ENCODE measurements at regions not wholly inside any gene's neighbourhood (a gene's known extent, or its start where the extent isn't known, plus 50 kb on each side); places are given as distances from the start of the nearest gene placed in this dataset.

DNA sequence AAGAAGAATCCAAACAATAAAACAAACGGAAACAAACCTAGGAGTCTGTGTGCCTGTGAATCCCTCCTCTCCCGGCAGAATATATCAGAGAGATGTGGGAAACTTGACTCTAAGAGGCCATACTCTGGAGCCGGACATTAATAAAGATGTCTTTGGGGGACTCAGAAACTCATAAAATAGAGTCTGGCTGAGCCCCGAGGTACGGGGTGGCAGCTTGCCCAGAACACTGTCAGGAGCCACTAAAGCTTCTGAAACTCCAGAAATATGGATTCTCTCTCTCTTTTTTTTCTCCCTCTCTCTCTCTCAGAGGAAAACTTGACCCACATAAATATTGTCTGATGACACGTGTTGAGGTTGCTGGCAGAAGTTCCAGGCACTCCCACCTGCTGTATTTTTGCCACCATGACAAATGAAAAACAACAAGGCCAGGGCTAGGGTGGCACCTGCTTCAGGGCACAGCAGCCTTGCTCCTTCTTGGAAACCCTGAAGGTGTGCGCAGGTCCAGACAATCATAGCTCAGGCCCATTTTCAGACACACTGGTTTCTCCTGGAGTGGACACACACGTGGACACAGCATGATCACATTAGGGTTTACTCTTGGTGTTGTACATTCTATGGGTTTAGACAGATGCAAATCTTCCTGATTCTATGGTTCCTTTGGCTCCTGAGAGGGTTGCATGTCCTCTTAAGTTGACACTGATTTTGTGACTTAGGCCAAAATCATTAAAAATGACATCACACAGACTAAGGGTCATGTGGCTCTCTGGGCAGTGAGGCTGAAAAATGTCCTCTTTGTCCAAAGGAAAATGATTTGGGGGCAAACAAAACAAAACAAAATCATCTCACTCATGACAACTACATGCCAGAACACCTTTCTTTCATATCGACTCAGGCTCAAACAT, 282.6 kb upstream of the IRX3 start:
- DNase-seq: no peak

DNA sequence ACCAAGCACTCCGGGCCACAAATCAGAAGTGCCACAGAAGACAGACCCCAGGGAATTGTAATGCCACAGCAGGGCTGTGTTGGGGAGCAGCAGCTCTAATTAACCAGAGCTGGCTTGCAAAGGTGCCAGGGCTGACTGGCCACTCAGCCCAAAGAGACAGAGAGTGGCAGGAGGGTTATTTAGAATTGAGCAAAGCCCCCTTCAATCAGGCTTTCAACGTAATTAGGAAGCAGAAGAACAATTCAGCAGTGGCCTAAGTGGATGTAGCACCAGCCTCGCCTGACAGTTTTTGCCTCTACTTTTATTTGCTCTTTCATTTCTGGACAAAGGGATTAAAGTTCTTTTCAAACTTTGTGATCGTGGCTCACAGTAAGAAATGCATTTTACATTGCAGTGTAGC, 278.3 kb upstream of the IRX3 start:
- no peak for DNase-seq

DNA sequence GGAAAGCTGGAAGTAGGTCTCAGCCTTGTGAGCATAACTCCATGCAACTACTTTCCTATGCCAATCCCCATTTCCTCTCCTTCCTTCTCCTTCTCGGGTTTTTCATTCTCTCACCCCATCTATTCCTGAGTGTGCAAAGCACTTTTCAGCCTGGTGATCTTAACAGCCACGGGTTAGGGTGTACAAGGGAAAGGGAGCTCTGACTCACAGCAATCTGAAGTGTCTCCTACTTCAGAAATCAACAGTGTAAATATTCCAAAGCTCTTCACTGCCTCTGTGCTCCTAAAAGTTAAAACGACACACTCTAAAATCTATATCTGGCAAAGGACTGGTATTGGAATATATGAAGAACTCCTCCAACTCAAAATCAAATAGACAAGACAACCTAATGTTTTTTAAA, 268.0 kb upstream of the IRX3 start:
- DNase-seq: no peak

DNA sequence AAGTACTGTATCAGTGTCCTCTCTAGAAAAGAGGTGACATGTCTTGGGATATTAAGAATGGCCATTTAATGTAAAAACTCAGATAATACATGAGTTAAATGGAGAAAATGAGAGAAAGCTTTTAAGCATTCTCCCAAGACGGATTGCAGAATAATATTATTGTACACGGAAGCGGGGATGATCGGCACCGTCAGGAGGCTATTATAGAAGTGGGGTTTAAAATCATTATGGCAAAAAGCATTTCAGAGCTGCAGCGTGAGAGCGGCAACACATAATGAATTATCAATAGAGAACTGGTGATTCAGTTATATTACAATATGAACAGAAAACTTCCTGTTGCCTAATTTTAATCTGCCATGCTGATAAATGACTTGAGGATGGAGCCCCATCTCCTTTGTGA, 261.7 kb upstream of the IRX3 start:
- DNase-seq: no peak

DNA sequence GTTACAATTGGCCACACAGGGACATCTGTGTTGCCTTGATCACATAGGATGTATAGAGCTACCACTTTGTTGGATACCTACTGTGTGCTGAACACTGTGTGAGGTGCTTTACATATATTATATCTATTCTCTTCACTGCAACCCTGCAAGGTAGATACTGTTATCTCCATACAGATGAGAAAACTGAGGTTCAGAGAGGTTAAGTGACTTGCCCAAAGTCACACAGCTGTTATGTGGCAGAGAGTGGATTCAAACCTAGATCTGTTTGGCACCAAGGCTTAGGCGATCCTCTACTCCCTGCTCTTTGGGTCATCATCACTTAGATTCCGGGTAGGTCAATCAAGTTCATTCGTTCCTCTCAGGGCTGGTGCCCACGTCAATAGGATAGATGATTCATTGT, 260.5 kb upstream of the IRX3 start:
- DNase-seq: no peak

DNA sequence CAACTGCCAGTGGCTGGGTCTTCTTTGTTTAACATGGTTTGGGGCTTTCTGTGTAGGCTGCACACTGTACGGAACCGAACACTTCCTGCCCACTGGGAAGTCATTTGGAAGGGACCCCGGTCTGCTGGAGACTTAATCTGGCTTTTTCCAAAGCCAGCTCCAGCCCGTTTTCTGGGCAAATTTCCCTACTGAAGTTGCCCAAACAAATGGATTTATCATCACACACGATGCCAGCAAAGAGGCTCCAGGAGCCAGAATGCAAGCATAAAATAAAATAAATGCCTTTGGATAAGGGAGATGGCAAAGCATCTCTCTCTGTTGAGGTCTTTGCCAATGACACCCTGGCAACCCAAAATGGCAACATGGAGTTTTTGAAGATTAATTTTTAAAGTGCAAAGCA, 259.9 kb upstream of the IRX3 start:
- no peak for DNase-seq

DNA sequence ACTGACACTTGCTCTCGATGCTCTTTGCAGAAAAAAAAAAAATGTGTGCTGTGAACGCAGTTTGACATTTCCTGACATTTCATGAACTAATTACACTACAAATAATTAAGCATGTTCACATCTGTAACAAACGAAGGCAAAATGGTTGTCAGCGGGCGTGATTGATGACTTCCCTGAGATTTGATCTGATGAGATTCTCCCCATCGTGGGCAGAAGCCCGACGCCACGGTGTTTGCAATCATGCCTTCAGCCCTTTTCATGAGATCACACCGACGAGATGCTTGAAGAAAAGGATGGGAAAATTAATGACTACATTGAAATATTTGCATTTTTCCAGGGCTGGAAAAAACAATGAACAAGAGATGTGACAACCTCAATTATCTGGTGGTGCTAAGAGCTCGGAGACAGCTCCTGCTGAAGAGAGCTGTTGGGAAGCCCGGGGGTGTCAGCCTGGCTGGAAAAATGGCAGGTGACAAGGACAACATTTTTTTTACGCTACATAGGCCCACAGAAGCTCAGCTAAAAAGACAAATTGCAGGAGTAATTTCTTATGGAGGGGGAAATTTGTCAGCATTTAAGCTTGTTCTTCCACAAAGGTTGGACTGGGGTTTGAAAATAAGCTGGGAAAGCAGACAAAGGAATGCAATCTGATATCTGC, 259.4 kb upstream of the IRX3 start:
- DNase-seq: no peak

DNA sequence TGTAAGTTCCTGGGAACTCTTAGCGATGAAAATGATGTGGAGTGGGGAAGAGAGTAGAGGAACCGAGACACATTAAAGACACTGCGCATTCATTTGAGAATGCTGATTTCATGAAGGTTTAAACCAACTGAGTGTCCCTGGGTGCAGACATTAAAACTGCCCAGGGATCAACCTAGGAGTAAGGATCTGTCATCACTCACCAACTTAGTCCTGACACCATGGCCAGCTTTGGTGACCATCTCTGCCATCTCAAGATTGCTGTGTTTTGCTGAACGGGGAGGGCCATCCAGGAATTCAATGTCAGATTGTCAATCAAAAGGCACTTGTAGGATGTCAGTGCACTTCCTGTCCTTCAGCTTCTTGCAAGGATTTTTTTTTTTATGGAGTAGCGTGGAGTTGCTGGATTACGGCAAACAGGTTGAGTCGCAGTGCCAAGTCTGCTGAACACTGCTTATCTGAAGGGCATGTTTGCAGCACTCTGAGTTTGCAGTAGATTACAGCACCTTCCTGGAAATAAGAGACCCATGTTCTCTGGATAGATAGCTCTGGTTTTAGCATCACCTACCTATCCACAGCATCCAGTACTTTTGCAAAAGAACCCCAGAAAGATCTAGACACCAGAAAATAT, 258.1 kb upstream of the IRX3 start:
- no peak for DNase-seq

DNA sequence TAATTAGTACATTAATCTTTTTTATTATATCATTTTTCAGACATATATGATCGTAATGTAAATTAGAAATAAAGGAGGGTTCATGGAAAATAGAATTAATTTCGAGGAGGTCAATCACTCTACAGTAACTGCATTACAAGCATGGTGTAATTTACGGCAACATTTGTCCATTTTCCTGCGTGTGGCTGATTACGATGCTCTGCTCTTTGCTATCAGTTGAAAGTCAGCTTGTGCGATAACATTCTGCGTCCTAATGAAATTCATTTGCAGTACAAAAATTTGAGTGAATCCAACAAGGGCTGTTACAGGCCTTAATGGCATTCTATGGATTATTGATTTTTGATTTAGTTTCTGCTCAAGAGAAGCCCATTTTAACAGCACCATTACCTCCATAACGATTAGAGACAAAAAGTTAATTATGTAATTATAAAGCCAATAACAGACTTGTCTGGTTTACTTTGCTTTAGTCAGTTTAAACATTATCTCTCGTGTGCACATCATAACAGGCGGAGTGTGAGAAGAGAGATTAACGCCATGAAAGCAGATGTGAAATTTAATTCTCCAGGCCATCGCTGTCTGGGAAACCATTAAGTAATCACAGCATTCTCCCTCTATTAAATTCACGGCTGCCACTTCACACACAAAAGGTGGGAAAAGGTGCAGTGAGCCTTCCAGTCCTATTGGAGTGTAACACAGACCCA, 256.4 kb upstream of the IRX3 start:
- no peak for DNase-seq

DNA sequence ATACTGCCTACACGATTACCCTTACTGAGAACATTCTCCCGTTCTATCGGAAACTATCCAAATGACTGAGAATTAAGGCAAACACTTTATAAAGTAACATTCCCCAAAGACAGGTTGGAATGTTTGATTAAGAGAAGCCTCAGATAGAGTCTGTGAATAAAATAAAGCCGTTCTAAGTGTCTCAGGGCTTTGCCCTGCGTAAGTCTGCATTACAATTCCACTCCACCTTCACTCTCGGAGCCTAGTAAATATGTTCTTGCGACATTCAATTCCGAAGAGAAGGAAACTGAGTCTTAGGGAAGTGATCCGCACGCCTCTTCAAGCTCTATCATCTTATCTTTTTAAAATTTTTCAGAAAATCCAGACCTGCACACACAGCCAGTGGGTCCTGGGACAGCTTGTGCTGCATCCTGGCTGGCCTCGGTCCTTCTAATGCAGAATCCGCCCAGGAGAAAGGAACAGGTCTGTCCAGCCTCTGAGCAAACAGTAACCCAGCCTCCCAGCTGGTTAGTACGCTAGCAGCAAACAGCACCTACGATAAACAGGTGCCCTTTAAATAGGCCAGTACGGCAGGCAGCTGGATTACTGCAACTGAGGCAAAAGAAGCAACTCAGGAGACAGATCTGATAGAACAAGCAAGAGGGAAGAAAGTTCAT, 254.1 kb upstream of the IRX3 start:
- DNase-seq: no peak

DNA sequence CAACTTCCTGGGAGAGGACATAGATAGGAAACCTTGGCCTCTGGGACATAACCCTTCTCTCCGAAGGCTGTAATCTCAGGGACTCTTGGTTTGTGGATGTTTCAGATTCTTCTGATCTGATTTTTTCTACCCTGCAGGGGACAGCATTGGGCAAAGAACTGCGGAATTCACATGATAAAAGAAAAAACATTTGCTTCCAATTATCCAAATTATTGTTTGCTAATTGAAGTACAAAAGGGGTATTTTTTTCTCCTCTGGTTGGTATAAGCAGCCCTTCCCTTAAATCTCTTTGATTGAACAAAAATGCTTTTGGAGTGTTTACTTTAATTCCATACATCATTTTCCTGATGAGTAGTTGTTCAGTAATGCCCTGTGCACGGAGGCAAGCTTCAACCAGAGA, 251.7 kb upstream of the IRX3 start:
- peak; percentile 68 for DNase-seq

DNA sequence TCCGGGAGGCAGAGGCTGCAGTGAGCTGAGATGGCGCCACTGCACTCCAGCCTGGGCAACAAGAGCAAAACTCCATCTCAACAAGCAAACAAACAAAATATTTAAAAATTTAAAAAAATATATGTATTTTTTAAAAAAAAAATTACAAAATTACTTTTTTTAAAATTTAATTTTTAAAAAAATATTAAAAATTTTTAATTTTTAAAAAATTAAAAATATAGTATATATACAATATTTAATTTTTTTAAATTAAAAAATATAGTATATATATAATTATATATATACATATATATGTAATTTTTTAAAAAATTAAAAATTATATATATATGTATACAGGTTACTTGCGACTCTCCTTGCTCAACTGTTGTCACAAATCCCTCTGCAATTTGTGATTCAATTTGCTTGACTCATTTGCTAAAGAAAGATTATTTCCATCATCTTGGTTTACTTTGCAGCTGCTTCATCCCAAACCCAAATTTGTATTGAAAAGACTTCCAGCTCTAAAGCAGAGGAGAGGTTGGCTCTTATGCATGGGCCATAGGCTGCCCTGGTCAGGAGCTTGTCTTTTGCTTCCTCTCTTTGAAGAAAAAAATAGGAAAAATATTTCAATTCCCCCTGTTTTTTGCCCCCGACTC, 247.4 kb upstream of the IRX3 start:
- no peak for DNase-seq

DNA sequence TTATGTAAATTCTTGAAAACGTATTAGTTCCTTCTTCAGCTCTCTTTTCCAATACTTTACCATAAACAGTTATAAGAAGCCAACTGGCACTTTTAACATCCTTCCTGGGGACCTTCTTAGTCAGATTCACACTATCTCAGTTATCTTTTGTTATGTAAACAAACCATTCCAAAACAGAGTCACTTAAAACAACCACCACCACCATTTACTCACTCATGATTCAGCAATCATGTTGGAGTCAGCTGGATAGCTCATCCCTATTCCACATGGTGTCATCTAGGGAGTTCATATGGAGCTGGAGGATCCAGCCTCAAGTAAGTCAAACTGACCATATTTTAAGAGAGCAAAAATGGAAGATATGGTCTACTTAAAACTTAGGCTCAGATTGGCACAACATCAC, 240.3 kb upstream of the IRX3 start:
- peak; percentile 66 for DNase-seq

DNA sequence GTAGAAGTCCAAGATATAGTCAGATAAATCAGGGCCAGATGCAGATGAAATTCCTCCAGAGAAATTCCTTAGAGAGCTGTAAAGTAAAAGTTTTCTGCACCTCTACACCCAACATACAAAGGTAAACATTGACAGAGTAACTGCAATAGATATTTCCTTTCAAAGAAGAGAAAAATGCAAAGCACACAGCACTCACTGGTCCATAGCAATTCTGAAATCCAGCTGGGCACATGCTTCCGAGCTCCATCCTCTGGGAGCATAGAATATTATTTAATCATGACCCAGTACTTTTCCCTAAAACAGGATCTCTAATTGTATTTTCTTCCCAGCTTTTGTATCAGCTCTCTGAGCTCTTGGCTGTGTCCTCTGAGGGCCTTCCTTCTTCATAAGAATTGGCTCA, 239.5 kb upstream of the IRX3 start:
- no peak for DNase-seq

DNA sequence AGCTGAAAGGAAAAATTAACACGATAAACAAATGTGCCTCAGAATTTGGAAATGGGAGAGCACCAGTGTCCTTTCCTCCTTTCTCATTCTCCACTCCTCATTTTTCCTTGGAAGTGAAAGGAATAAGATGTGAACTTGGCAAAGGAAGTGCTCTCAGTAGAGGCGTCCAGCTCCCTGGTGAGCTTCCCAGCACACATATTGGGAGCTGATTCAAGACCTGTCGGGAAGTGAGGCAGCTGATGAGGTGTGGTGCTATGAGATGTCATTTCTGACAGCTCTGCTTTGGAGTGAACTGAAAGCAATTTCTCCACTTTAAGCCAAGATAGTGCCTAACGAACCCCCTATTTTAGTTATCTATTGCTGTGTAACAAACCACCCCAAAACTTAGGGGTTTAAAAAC, 238.5 kb upstream of the IRX3 start:
- no peak for DNase-seq

DNA sequence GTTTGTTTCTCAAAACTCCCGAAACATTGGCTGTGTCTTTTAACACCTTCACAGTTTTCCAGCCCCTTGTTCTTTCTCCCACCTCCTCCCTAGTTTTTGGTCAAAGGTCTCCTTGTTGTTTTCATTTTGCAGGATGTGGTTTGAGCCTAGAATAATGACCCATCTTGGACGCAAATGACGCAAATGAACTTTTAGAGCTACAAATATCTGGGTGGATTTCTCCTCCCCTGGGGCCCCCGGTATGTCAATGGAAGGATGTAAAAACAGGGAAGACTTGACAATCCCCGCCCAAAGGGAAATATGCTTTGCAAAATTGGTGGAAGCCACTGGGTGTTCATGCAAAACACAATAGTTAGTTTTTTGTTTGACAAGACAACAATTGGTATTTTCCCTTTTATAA, 236.0 kb upstream of the IRX3 start:
- DNase-seq: no peak

DNA sequence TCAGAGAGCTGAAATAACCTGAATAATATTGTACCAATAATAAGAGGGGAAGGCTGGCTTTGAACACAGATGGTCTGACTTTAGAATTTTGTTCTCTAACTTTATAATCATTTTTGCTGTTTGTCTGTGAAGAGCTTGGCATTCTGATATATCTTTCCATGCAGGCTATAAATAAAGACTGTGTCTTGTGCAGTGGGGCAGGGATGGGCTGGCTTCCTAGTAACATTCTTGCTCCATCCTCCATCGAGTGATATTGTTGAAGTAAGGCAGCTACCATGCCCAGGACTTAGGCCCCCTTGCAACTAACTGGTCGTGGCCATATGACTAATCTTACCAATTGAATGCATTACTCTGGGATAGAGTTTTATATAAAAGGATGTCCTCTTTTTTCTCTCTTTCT, 234.7 kb upstream of the IRX3 start:
- no peak for DNase-seq

DNA sequence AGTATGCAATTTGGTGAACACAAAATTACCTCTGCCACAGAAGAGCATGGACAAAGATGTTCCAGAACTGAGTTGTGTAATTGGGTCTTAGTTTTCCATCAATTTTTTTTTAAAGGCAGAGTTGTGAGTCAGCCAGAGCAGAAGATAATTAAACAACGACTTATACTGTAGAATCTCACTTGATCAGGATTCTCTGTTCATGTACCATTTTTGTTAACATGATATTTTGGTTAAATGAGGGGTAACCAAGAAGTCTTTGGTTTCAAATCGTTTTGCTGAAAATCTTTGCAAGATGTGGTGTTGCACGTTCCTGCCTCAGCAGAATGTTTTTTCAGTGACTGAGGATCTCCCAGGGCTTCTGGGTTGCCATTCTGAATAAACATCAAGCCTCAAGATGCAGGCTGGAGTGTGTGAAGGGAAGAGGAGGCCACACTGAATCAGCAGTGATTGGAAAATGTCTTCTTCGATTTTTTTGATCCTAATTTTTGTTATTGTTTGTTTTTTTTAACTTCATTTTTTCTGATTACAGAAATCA, 232.6 kb upstream of the IRX3 start:
- DNase-seq: no peak

DNA sequence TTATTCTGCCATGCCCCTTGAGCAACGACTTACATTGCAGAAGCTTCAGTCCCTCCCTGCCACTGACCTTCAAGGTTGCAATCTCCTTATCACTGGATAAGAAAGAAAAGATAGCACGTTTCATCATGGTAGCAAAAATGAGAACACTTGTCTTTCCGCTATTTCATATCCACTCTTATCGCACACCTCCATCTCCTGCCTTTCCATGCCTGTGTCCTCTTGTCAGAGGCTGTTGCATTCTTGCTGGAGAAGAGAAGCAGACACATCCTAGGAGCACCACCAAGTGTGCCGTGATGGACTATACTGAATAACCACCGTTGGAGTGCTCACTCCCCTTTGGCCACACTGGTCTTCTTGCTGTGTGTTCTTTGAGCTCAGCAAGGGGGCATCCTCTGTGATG, 230.6 kb upstream of the IRX3 start:
- DNase-seq: no peak

DNA sequence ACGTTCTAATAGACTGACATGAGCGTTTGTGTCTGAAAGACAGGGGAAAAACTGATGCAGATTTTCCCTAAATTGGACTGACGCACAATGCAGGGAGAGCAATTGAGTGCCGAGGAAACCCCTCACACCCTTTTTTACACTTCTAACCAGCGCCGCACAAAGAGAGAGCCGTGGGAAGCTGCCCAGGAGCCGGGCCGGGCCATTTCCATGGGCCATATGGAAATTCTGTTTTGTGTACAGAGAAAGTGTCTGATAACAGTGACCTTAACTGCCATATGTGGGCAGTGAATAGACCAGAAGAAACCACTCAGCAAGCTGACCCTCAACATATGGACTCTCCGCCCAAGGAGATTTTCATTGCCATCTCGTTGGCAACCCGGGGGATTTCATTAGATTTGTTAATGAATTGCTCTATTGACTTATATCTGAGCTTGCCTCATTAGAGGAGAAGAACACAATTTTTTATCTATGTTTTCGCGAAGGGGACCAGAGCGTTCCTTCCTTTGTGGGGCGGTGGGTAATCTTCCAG, 225.9 kb upstream of the IRX3 start:
- DNase-seq: no peak

DNA sequence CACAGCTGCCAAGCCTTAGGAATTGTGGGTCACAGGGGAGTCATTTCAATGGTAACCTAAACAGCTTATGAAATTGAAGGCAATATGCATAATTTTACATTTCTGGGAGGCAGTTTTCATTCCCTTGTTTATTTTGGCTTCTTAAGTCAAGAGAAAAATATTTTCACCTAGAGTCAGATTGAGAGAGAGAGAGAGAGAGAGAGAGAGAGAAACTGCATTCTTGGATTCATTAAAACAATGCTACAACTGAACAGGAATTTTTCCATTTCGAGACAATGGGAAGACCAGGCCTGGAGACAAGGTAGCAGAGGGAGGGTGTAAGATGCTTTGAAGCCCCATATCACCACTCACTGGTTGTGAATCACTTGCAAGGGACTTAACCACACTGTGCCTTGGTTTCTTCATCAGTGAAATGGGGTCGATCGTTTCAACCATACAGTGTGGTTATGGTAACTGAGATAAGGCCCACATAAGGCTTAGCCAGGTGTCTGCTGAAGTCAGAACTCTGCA, 224.7 kb upstream of the IRX3 start:
- peak; percentile 91 for DNase-seq
